Upper lobe of left lung (tissue), 6 donors: ENCODE measurements at regions not wholly inside any gene's neighbourhood (a gene's known extent, or its start where the extent isn't known, plus 50 kb on each side); places are given as distances from the start of the nearest gene placed in this dataset.

ENCODE experiments used
- ATAC-seq, 2 donors: fragments of 200-7000 bp; cut with Tn5 transposase; one replicate each; pipeline ENCODE4 v1.9.1; 2022; ENCODE audit warnings: mild to moderate bottlenecking in 2 of 2, moderate library complexity in 2 of 2; ENCODE audit not compliant: low FRiP score in 2 of 2
- DNase-seq, 2 donors: peaks; one replicate each; pipeline ENCODE4 v3.0.0-alpha.2; 2019 to 2020
- H3K27ac ChIP-seq, 4 donors: fragments of 200-600 bp; sonication (generic); one replicate each; pipeline ENCODE4 v1.5.1; 2016 to 2019
- H3K27me3 ChIP-seq, 4 donors: fragments of 200-600 bp; sonication (generic); one replicate each; pipeline ENCODE4 v1.5.1; 2017 to 2019
- H3K36me3 ChIP-seq, 4 donors: fragments of 200-600 bp; sonication (generic); one replicate each; pipeline ENCODE4 v1.5.1; 2016 to 2019
- H3K4me1 ChIP-seq, 4 donors: fragments of 200-600 bp; sonication (generic); one replicate each; pipeline ENCODE4 v1.5.1; 2018 to 2019
- H3K4me3 ChIP-seq, 4 donors: fragments of 200-600 bp; sonication (generic); one replicate each; pipeline ENCODE4 v1.5.1; 2017 to 2019; ENCODE audit warnings: mild to moderate bottlenecking in 2 of 4, moderate library complexity in 1 of 4
- H3K9me3 ChIP-seq, 4 donors: fragments of 200-600 bp; sonication (generic); one replicate each; pipeline ENCODE4 v1.5.1; 2018 to 2019
- EP300 ChIP-seq, 4 donors: sonication (generic); formaldehyde crosslinking; IDR thresholded peaks; one replicate each; pipeline ENCODE4 v1.5.1; 2017; ENCODE audit warnings: antibody characterized with exemption in 4 of 4, control low read depth in 2 of 4
- POLR2A ChIP-seq, 4 donors: fragments of 450-650 bp; IDR thresholded peaks; one replicate each; pipeline ENCODE4 v1.5.1; 2016 to 2017; ENCODE audit warnings: antibody characterized with exemption in 4 of 4, mild to moderate bottlenecking in 2 of 4
- POLR2AphosphoS5 ChIP-seq, 2 donors: sonication (generic); formaldehyde crosslinking; IDR thresholded peaks; one replicate each; pipeline ENCODE4 v1.5.1; 2017; ENCODE audit warnings: antibody characterized with exemption in 2 of 2
- WGBS, 2 donors: methylation state at CpG; one replicate each; pipeline ENCODE4 v1.1.5; 2017 to 2018; 5-methylcytosine and 5-hydroxymethylcytosine counted together
- TF ChIP-seq, protein P1 (sequence below), 6 experiments: fragments of 450-650 bp in 4 of 6; fragments of 200-600 bp in 2 of 6; sonication (generic) in 2 of 6; IDR thresholded peaks; one replicate each; pipeline ENCODE4 v1.5.1; 2016 to 2019; ENCODE audit warnings: antibody characterized with exemption in 6 of 6
- donor health status: DM: no; HTN: no; CAD: no; lungs with moderate emphysema.
- donor health status: DM: no; HTN: yes; CAD: no; lungs with severe emphysema.

DNA sequence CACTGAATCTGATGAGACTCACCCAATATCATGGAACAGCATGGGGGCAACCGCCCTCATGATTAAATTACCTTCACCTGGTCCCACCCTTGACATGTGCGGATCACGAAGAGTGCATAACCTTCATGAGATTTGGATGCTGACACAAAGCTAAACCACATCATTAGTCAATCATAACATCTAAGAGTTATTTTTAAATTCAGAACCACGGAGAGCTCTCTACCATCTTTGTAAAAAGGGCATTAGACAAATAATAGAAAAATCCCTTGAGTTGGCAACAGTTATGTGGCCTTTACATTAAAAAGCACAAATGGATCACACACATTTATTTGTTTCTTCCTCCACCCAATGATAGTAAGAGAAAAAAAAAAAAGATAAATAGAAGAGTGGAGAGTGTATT lies 182.2 kb downstream of the VCY1B start:
- Histone ChIP-seq H3K4me3 (no peak overlapping the region), H3K4me1 (no peaks in the 10 kb centered on the region), H3K9me3 (no peaks in the 10 kb centered on the region), H3K27ac (no peak overlapping the region), H3K36me3 (no peaks in the 10 kb centered on the region), H3K27me3 (no peaks in the 10 kb centered on the region)
- DNase-seq: no peak
- ATAC-seq: no peak
- WGBS, 2 donors: 85% methylated on average over 3 of the region's 4 CpGs; no CpG with 5 or more reads in 1 of the 2 donors
- TF ChIP-seq POLR2AphosphoS5 (IDR thresholded peaks at IDR 0.05): no peak
- TF ChIP-seq POLR2A (IDR thresholded peaks at IDR 0.05): no peak
- TF ChIP-seq EP300 (IDR thresholded peaks at IDR 0.05): no peak
- TF ChIP-seq, protein P1, sequence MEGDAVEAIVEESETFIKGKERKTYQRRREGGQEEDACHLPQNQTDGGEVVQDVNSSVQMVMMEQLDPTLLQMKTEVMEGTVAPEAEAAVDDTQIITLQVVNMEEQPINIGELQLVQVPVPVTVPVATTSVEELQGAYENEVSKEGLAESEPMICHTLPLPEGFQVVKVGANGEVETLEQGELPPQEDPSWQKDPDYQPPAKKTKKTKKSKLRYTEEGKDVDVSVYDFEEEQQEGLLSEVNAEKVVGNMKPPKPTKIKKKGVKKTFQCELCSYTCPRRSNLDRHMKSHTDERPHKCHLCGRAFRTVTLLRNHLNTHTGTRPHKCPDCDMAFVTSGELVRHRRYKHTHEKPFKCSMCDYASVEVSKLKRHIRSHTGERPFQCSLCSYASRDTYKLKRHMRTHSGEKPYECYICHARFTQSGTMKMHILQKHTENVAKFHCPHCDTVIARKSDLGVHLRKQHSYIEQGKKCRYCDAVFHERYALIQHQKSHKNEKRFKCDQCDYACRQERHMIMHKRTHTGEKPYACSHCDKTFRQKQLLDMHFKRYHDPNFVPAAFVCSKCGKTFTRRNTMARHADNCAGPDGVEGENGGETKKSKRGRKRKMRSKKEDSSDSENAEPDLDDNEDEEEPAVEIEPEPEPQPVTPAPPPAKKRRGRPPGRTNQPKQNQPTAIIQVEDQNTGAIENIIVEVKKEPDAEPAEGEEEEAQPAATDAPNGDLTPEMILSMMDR (IDR thresholded peaks at IDR 0.05): no peak

DNA sequence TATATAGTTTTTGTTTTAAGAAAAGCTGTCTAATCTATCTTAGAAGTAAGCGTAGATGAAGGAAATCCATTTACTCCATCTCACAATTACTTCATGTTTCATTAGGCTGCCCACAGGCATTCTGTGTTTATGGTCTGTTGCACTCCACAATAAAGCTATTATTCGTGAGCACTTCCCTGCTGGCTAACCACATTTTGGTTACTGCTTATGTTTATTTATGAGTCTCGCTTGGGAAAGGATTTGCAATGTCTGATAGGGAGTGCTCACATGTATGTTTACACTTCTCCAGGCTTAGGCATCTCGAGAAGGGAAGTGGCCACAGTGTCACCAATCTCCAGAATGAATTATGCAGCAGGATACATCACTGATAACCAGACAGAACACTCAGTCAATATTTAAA lies 190.9 kb downstream of the VCY1B start:
- Histone ChIP-seq H3K4me3 (no peak overlapping the region), H3K36me3 (no peaks in the 10 kb centered on the region), H3K4me1 (no peaks in the 10 kb centered on the region), H3K27me3 (no peaks in the 10 kb centered on the region), H3K27ac (no peak overlapping the region), H3K9me3 (no peaks in the 10 kb centered on the region)
- DNase-seq (no peak), ATAC-seq (no peak)
- 14% methylated on average over 4 of the region's 4 CpGs; no CpG with 5 or more reads in 1 of the 2 donors for WGBS, 2 donors
- TF ChIP-seq, protein P1 (IDR thresholded peaks at IDR 0.05): no peak
- TF ChIP-seq EP300 (IDR thresholded peaks at IDR 0.05) (no peak), POLR2A (IDR thresholded peaks at IDR 0.05) (no peak), POLR2AphosphoS5 (IDR thresholded peaks at IDR 0.05) (no peak)

DNA sequence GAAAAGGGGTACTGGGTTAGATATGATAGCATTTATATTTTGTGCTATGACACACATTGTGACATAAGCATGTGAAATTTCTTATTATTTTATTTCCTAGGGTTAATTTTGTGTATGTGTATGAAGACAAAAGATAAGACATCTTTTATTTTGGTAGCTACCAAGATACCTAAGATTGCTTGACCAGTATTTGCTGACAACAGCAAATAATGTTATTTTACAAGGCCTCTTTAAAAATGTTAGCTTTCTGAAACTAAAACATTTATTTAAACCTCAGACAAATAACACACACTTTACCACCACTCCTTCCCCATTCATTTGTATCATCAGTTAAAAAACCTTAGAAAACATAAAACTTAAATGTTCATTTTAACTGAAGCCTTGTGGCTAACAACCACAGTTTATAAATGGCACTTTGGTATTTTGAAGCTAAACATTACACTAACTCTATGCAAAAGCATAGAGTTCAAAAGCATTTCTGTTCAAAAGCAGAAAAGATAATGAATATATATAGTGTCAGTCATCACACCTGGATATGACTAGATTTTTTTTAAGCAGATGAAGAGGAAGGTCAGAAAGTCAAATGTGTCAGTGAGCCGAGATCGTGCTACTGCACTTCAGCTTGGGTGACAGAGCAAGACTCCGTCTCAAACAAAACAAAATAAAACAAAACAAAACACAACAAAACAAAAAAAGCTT lies 193.0 kb downstream of the VCY1B start:
- WGBS, 2 donors: 63% methylated on average over 3 of the region's 3 CpGs; no CpG with 5 or more reads in 1 of the 2 donors

DNA sequence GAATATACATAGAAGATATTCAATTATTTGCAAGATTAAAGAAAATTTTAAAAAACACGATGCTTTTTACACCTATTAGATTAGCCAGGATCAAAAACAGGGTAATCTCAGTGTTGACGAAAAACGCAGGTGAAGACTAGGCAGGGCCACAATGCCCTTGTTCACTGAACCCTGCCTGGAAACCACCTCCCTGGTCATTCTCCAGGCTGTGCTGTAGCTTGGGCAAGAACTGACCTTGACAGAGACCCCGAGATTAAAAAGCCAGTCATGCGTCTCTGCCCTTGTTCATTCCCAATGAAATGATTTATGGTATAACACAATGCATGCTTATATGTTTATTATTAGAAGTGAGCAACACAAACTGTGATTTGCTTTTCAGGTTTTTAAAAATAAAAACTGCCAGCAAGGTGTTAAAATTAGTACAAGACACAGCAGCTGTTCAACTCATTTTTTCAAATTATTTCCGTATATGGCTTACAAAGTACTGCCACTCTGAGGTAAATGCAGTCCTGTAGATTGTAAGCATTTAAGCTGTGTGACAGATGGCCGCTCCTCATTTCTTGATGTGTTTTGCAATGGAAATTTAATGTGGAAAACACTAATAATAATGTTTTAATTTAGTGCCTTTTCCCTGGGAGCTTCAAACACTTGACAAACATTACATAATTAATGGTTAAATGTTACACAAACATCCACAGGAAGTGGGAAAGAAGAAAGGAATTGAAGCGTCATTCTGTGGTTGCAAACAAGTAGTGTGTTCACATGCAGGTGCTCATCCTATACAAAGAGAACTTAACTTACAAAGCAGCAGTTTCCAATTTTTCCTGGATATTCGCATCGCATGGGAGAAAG lies 200.2 kb downstream of the VCY1B start:
- WGBS, 2 donors: 55% methylated on average over 10 of the region's 10 CpGs; no CpG with 5 or more reads in 1 of the 2 donors
- no peaks in the 10 kb centered on the region for H3K36me3 ChIP-seq

More for the DNA sequence above, 193.0 kb downstream of the VCY1B start:
- Histone ChIP-seq H3K36me3 (no peaks in the 10 kb centered on the region), H3K27me3 (no peaks in the 10 kb centered on the region), H3K4me3 (no peak overlapping the region), H3K9me3 (no peaks in the 10 kb centered on the region), H3K27ac (no peak overlapping the region), H3K4me1 (no peaks in the 10 kb centered on the region)
- ATAC-seq (no peak), DNase-seq (no peak)
- no peak for TF ChIP-seq POLR2AphosphoS5 (IDR thresholded peaks at IDR 0.05)
- TF ChIP-seq POLR2A (IDR thresholded peaks at IDR 0.05): no peak

DNA sequence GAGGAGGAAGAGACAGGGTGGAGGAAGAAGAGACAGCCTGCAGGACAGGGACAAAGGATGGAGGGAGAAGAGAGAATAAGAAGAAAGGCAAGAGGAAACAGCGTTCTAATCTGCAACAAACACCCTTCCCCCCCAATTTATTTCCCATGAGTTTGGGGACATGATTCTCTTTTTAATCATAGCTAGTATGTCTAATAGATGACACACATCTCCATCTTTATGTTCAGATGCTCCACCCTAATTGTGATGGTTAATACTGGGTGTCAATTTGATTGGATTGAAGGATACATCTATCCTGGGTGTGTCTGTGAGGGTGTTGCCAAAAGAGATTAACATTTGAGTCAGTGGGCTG lies 200.8 kb downstream of the VCY1B start:
- no peaks in the 10 kb centered on the region for H3K4me1 ChIP-seq
- 69% methylated on average over 1 of the region's 1 CpG; no CpG with 5 or more reads in 1 of the 2 donors for WGBS, 2 donors
- H3K36me3 ChIP-seq: no peaks in the 10 kb centered on the region
- H3K27ac ChIP-seq: no peak overlapping the region
- no peaks in the 10 kb centered on the region for H3K27me3 ChIP-seq
- DNase-seq (no peak), ATAC-seq (no peak)
- TF ChIP-seq, protein P1 (IDR thresholded peaks at IDR 0.05): no peak
- no peak for TF ChIP-seq POLR2A (IDR thresholded peaks at IDR 0.05)
- no peak for TF ChIP-seq POLR2AphosphoS5 (IDR thresholded peaks at IDR 0.05)
- TF ChIP-seq EP300 (IDR thresholded peaks at IDR 0.05): no peak
- no peak overlapping the region for H3K4me3 ChIP-seq
- H3K9me3 ChIP-seq: no peaks in the 10 kb centered on the region

More for the DNA sequence above, 200.2 kb downstream of the VCY1B start:
- no peaks in the 10 kb centered on the region for H3K9me3 ChIP-seq
- H3K27me3 ChIP-seq: no peaks in the 10 kb centered on the region
- H3K27ac ChIP-seq: no peak overlapping the region
- TF ChIP-seq, protein P1 (IDR thresholded peaks at IDR 0.05): no peak
- TF ChIP-seq EP300 (IDR thresholded peaks at IDR 0.05) (no peak), POLR2A (IDR thresholded peaks at IDR 0.05) (no peak), POLR2AphosphoS5 (IDR thresholded peaks at IDR 0.05) (no peak)
- no peaks in the 10 kb centered on the region for H3K4me1 ChIP-seq
- no peak for ATAC-seq
- H3K4me3 ChIP-seq: no peak overlapping the region
- DNase-seq: no peak
